OCI-LY1 (cell line): ENCODE measurements at regions not wholly inside any gene's neighbourhood (a gene's known extent, or its start where the extent isn't known, plus 50 kb on each side); places are given as distances from the start of the nearest gene placed in this dataset.

ENCODE experiments used
- H2AFZ ChIP-seq: fragments of 200-600 bp; sonication (generic), shearing (Covaris generic); 2 replicates; pipeline ENCODE4 v1.6.0; 2014; ENCODE audit warnings: antibody characterized with exemption, mild to moderate bottlenecking, low read length
- H3F3A ChIP-seq: fragments of 200-600 bp; sonication (generic), shearing (Covaris generic); 2 replicates; pipeline ENCODE4 v1.6.0; 2014; ENCODE audit warnings: mild to moderate bottlenecking, antibody characterized with exemption, low read length, moderate library complexity; ENCODE audit not compliant: insufficient read depth
- H3K27ac ChIP-seq: fragments of 200-600 bp; sonication (generic); 2 replicates; pipeline ENCODE4 v1.5.1; 2014; ENCODE audit warnings: low read length, mixed run types, mild to moderate bottlenecking, low read depth; ENCODE audit not compliant: poor library complexity, severe bottlenecking
- H3K27me3 ChIP-seq: fragments of 200-600 bp; sonication (generic); 2 replicates; pipeline ENCODE4 v1.6.0; 2014; ENCODE audit warnings: antibody characterized with exemption, mild to moderate bottlenecking, low read length, moderate library complexity; ENCODE audit not compliant: insufficient read depth
- H3K36me3 ChIP-seq: fragments of 200-600 bp; sonication (generic); 2 replicates; pipeline ENCODE4 v1.6.1; 2014; ENCODE audit warnings: mild to moderate bottlenecking, antibody characterized with exemption, low read length, moderate library complexity, mixed read lengths; ENCODE audit not compliant: insufficient read depth
- H3K4me1 ChIP-seq: fragments of 200-600 bp; sonication (generic); 2 replicates; pipeline ENCODE4 v1.5.1; 2014; ENCODE audit warnings: mild to moderate bottlenecking, low read length, moderate library complexity; ENCODE audit not compliant: insufficient read depth, severe bottlenecking
- H3K4me2 ChIP-seq: fragments of 200-600 bp; sonication (generic), shearing (Covaris generic); 2 replicates; pipeline ENCODE4 v1.6.1; 2014; ENCODE audit warnings: low read length
- H3K4me3 ChIP-seq: fragments of 200-600 bp; sonication (generic); 2 replicates; pipeline ENCODE4 v1.5.1; 2014; ENCODE audit warnings: low read length, low read depth, mild to moderate bottlenecking, mixed read lengths; ENCODE audit not compliant: poor library complexity, severe bottlenecking
- H3K79me2 ChIP-seq: fragments of 200-600 bp; shearing (Covaris generic); 2 replicates; pipeline ENCODE4 v1.6.1; 2016; ENCODE audit warnings: mixed run types, low read length, mixed read lengths; ENCODE audit not compliant: insufficient read depth
- H3K9ac ChIP-seq: fragments of 200-600 bp; sonication (generic), shearing (Covaris generic); 2 replicates; pipeline ENCODE4 v1.6.1; 2014; ENCODE audit warnings: mild to moderate bottlenecking, low read length, mixed read lengths
- H3K9me2 ChIP-seq: fragments of 200-600 bp; sonication (generic), shearing (Covaris generic); 2 replicates; pipeline ENCODE4 v1.6.1; 2014; ENCODE audit warnings: low read depth, mild to moderate bottlenecking, low read length, mixed read lengths
- H3K9me3 ChIP-seq: fragments of 200-600 bp; shearing (Covaris generic); 2 replicates; pipeline ENCODE4 v1.6.1; 2014; ENCODE audit warnings: low read length, mixed read lengths
- H4K20me1 ChIP-seq: fragments of 200-600 bp; sonication (generic), shearing (Covaris generic); 2 replicates; pipeline ENCODE4 v1.6.0; 2016; ENCODE audit warnings: mild to moderate bottlenecking, low read length; ENCODE audit not compliant: insufficient read depth
- CTCF ChIP-seq: fragments of 200-600 bp; sonication (generic), shearing (Covaris generic); IDR thresholded peaks from 2 replicates; pipeline ENCODE4 v1.5.1; 2017; ENCODE audit warnings: mild to moderate bottlenecking, antibody characterized with exemption, low read length, moderate library complexity, mixed read lengths
- EZH2 ChIP-seq: fragments of 200-600 bp; sonication (generic), shearing (Covaris generic); IDR thresholded peaks from 2 replicates; pipeline ENCODE4 v1.8.0; 2017; ENCODE audit warnings: borderline replicate concordance, mixed run types, mild to moderate bottlenecking, antibody characterized with exemption, low read length, moderate library complexity, mixed read lengths

DNA sequence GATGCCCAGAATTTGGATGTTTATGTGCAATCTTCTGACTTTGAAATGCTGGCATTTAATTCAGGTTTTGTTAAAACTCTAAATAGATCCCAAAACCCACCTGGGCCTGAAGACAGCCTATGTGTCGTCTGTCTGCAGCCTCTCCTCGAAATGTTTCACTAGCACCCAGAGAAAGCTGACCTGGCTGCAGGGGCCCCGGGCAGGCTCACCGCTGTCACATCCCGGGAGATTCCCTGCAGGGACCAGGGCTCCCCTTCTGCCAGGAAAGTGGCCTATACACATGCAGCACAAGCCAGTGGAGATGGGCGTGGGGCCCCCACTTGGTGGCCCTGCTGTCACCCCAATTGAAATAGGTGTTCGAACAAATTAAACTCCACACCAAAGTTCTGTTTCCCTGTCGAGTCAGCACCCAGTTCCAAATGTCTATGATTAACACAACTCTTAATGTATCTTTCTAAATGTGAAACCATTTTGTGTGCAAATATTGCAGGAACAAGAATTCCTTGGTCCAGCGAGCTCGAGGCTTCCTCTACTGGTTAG lies 145.8 kb upstream of the ZNF507 start:
- Histone ChIP-seq H3K4me3 (no peak overlapping the region), H3K9me2 (no peaks in the 10 kb centered on the region), H3K27me3 (no peaks in the 10 kb centered on the region), H3K79me2 (no peaks in the 10 kb centered on the region), H3K27ac (no peak overlapping the region), H3K4me1 (no peaks in the 10 kb centered on the region), H4K20me1 (no peaks in the 10 kb centered on the region), H3K9me3 (no peaks in the 10 kb centered on the region), H3K4me2 (no peak overlapping the region), H3F3A (no peaks in the 10 kb centered on the region), H3K36me3 (no peaks in the 10 kb centered on the region), H3K9ac (no peak overlapping the region), H2AFZ (no peak overlapping the region)
- TF ChIP-seq EZH2 = no peak
- no peak for TF ChIP-seq CTCF

- H2AFZ ChIP-seq = no peak overlapping the region
- no peaks in the 10 kb centered on the region for H3K79me2 ChIP-seq
- no peak overlapping the region for H3K4me3 ChIP-seq
- H3K4me1 ChIP-seq = no peaks in the 10 kb centered on the region
- no peak overlapping the region for H3K27ac ChIP-seq
- H3K9me2 ChIP-seq = no peaks in the 10 kb centered on the region
- H3F3A ChIP-seq = no peaks in the 10 kb centered on the region
- TF ChIP-seq CTCF = no peak
- TF ChIP-seq EZH2 = no peak
- H3K36me3 ChIP-seq = no peaks in the 10 kb centered on the region
- H3K9me3 ChIP-seq = no peaks in the 10 kb centered on the region
- H3K27me3 ChIP-seq = no peaks in the 10 kb centered on the region
- H3K9ac ChIP-seq = no peak overlapping the region
- no peaks in the 10 kb centered on the region for H4K20me1 ChIP-seq
- H3K4me2 ChIP-seq = no peak overlapping the region
Observed at GRCh38 chr19:32200312-32201038, 144.9 kb upstream of the ZNF507 start.

GRCh38 chr19:32201211-32201610 lies 144.2 kb upstream of the ZNF507 start:
- no peak overlapping the region for H3K4me3 ChIP-seq
- no peaks in the 10 kb centered on the region for H3K9me3 ChIP-seq
- no peaks in the 10 kb centered on the region for H3F3A ChIP-seq
- H3K27ac ChIP-seq = no peak overlapping the region
- H3K9me2 ChIP-seq = no peaks in the 10 kb centered on the region
- H4K20me1 ChIP-seq = no peaks in the 10 kb centered on the region
- H3K36me3 ChIP-seq = no peaks in the 10 kb centered on the region
- TF ChIP-seq CTCF (no peak), EZH2 (no peak)
- no peak overlapping the region for H2AFZ ChIP-seq
- no peak overlapping the region for H3K4me2 ChIP-seq
- H3K9ac ChIP-seq = no peak overlapping the region
- H3K4me1 ChIP-seq = no peaks in the 10 kb centered on the region
- H3K27me3 ChIP-seq = no peaks in the 10 kb centered on the region
- H3K79me2 ChIP-seq = no peaks in the 10 kb centered on the region
